H9 (cell line): ENCODE measurements at regions not wholly inside any gene's neighbourhood (a gene's known extent, or its start where the extent isn't known, plus 50 kb on each side); places are given as distances from the start of the nearest gene placed in this dataset.
"Not testable (repeated sequence)": the region's sequence is repeated elsewhere in the genome, so short reads cannot be mapped to it uniquely, and the experiment has no call there.

Experiments
- DNase-seq: peaks from one replicate; pipeline ENCODE4 v3.0.0-alpha.2; 2017
- H2AFZ ChIP-seq: one replicate; pipeline ENCODE4 v1.6.1; 2013; ENCODE audit warnings: mild to moderate bottlenecking, low read length, control low read depth, moderate library complexity
- H2AK5ac ChIP-seq: 2 replicates; pipeline ENCODE4 v1.6.1; 2013; ENCODE audit warnings: low read length, control low read depth, mixed read lengths; ENCODE audit not compliant: insufficient read length
- H2BK120ac ChIP-seq: one replicate; pipeline ENCODE4 v1.6.1; 2013; ENCODE audit warnings: low read depth, mild to moderate bottlenecking, low read length, control low read depth, inconsistent platforms; ENCODE audit not compliant: poor library complexity, severe bottlenecking
- H2BK12ac ChIP-seq: 2 replicates; pipeline ENCODE4 v1.6.1; 2013; ENCODE audit warnings: low read length, control low read depth, mixed read lengths, low read depth; ENCODE audit not compliant: insufficient read length
- H2BK15ac ChIP-seq: 2 replicates; pipeline ENCODE4 v1.6.1; 2013; ENCODE audit warnings: low read depth, low read length, control low read depth
- H2BK20ac ChIP-seq: one replicate; pipeline ENCODE4 v1.6.1; 2013; ENCODE audit warnings: low read depth, mild to moderate bottlenecking, low read length, control low read depth, inconsistent platforms; ENCODE audit not compliant: poor library complexity, severe bottlenecking
- H2BK5ac ChIP-seq: 2 replicates; pipeline ENCODE4 v1.6.1; 2013; ENCODE audit warnings: low read length, control low read depth, mixed read lengths; ENCODE audit not compliant: insufficient read length
- H3K14ac ChIP-seq: 2 replicates; pipeline ENCODE4 v1.6.1; 2013; ENCODE audit warnings: low read length, control low read depth; ENCODE audit not compliant: insufficient read depth
- H3K18ac ChIP-seq: 2 replicates; pipeline ENCODE4 v1.6.1; 2013; ENCODE audit warnings: low read depth, mild to moderate bottlenecking, mixed read lengths, low read length, control low read depth; ENCODE audit not compliant: insufficient read length
- H3K23ac ChIP-seq: 2 replicates; pipeline ENCODE4 v1.6.1; 2013; ENCODE audit warnings: low read length, control low read depth, mixed read lengths, low read depth; ENCODE audit not compliant: insufficient read length
- H3K23me2 ChIP-seq: 2 replicates; pipeline ENCODE4 v1.6.1; 2013; ENCODE audit warnings: low read depth, mild to moderate bottlenecking, mixed read lengths, low read length, control low read depth; ENCODE audit not compliant: insufficient read length, poor library complexity, severe bottlenecking
- H3K27ac ChIP-seq: 2 replicates; pipeline ENCODE4 v1.5.1; 2013; ENCODE audit warnings: low read length, control low read depth, mixed read lengths, low read depth; ENCODE audit not compliant: insufficient read length
- H3K27me3 ChIP-seq: 2 replicates; pipeline ENCODE4 v1.6.1; 2013; ENCODE audit warnings: low read length, control low read depth, inconsistent platforms; ENCODE audit not compliant: insufficient read depth
- H3K4ac ChIP-seq: 2 replicates; pipeline ENCODE4 v1.6.1; 2013; ENCODE audit warnings: low read depth, mild to moderate bottlenecking, control low read depth, inconsistent platforms, low read length, moderate library complexity
- H3K4me1 ChIP-seq: 2 replicates; pipeline ENCODE4 v1.6.1; 2013; ENCODE audit warnings: low read length, control low read depth, inconsistent platforms; ENCODE audit not compliant: insufficient read depth
- H3K4me2 ChIP-seq: 2 replicates; pipeline ENCODE4 v1.6.1; 2013; ENCODE audit warnings: low read length, control low read depth, mixed read lengths; ENCODE audit not compliant: insufficient read length, insufficient read depth
- H3K56ac ChIP-seq: 2 replicates; pipeline ENCODE4 v1.6.1; 2013; ENCODE audit warnings: low read depth, mild to moderate bottlenecking, mixed read lengths, low read length, control low read depth; ENCODE audit not compliant: insufficient read length
- H3K79me1 ChIP-seq: 2 replicates; pipeline ENCODE4 v1.6.1; 2013; ENCODE audit warnings: low read depth, mild to moderate bottlenecking, moderate library complexity, low read length, control low read depth, inconsistent platforms; ENCODE audit not compliant: insufficient read depth, poor library complexity, severe bottlenecking
- H3K79me2 ChIP-seq: 2 replicates; pipeline ENCODE4 v1.6.1; 2013; ENCODE audit warnings: low read length, control low read depth, inconsistent platforms; ENCODE audit not compliant: insufficient read depth
- H3K9ac ChIP-seq: 2 replicates; pipeline ENCODE4 v1.6.1; 2013; ENCODE audit warnings: low read length, control low read depth, mixed read lengths; ENCODE audit not compliant: insufficient read length; ENCODE audit errors: extremely low read depth
- H3K9me3 ChIP-seq: one replicate; pipeline ENCODE4 v1.6.1; 2013; ENCODE audit warnings: low read depth, low read length, inconsistent platforms; ENCODE audit not compliant: control insufficient read depth
- H3T11ph ChIP-seq: one replicate; pipeline ENCODE4 v1.6.1; 2013; ENCODE audit warnings: mild to moderate bottlenecking, low read length, control low read depth, inconsistent platforms
- H4K20me1 ChIP-seq: one replicate; pipeline ENCODE4 v1.6.1; 2013; ENCODE audit not compliant: control insufficient read depth, insufficient read length, insufficient read depth
- H4K5ac ChIP-seq: 2 replicates; pipeline ENCODE4 v1.6.1; 2013; ENCODE audit warnings: low read depth, mild to moderate bottlenecking, mixed read lengths, low read length, control low read depth; ENCODE audit not compliant: insufficient read length
- H4K8ac ChIP-seq: replicated peaks from 2 replicates; pipeline ENCODE4 v1.6.1; 2013; ENCODE audit warnings: low read length, control low read depth, mixed read lengths, low read depth; ENCODE audit not compliant: insufficient read length
- H4K91ac ChIP-seq: 2 replicates; pipeline ENCODE4 v1.6.1; 2013; ENCODE audit warnings: low read depth, mild to moderate bottlenecking, moderate library complexity, mixed read lengths, low read length, control low read depth; ENCODE audit not compliant: insufficient read length
- H3K27ac Mint-ChIP-seq, 3 experiments: 2 replicates in 2 of 3; 3 replicates in 1 of 3; pipeline ENCODE4 v1.8.0; 2020 to 2021; ENCODE audit warnings: mixed read lengths in 3 of 3, mild to moderate bottlenecking in 1 of 3, moderate library complexity in 1 of 3
- H3K27me3 Mint-ChIP-seq: 2 replicates; pipeline ENCODE4 v1.8.0; 2021; ENCODE audit warnings: low read depth, mild to moderate bottlenecking, moderate library complexity, mixed read lengths
- H3K36me3 Mint-ChIP-seq, 3 experiments: 2 replicates in 2 of 3; 3 replicates in 1 of 3; pipeline ENCODE4 v1.8.0; 2020 to 2021; ENCODE audit warnings: low read depth in 3 of 3, mixed read lengths in 3 of 3; ENCODE audit not compliant: insufficient read depth in 1 of 3
- H3K4me1 Mint-ChIP-seq, 2 experiments: 2 replicates each; pipeline ENCODE4 v1.8.0; 2020; ENCODE audit warnings: mixed read lengths in 2 of 2
- H3K4me3 Mint-ChIP-seq, 2 experiments: 2 replicates in 1 of 2; 3 replicates in 1 of 2; pipeline ENCODE4 v1.8.0; 2020 to 2021; ENCODE audit warnings: mild to moderate bottlenecking in 2 of 2, mixed read lengths in 2 of 2, moderate library complexity in 1 of 2
- H3K9me3 Mint-ChIP-seq, 2 experiments: 2 replicates in 1 of 2; 3 replicates in 1 of 2; pipeline ENCODE4 v1.8.0; 2020; ENCODE audit warnings: mild to moderate bottlenecking in 2 of 2, mixed read lengths in 2 of 2, moderate library complexity in 1 of 2

- not testable (repeated sequence) for H3K27ac Mint-ChIP-seq, H4K20me1 ChIP-seq, H3K4ac ChIP-seq, H3K9ac ChIP-seq, H3K27me3 ChIP-seq, H3T11ph ChIP-seq, H3K27me3 Mint-ChIP-seq, H2BK20ac ChIP-seq, H3K4me1 Mint-ChIP-seq, H3K18ac ChIP-seq, H3K14ac ChIP-seq, H2BK120ac ChIP-seq, H3K4me1 ChIP-seq, H3K23me2 ChIP-seq, H4K5ac ChIP-seq, H3K79me2 ChIP-seq, H3K9me3 ChIP-seq, H4K91ac ChIP-seq, H2AFZ ChIP-seq, H2AK5ac ChIP-seq, H2BK12ac ChIP-seq, H4K8ac ChIP-seq, H3K79me1 ChIP-seq, H3K56ac ChIP-seq, H2BK15ac ChIP-seq, DNase-seq, H3K4me2 ChIP-seq, H3K4me3 Mint-ChIP-seq, H3K27ac ChIP-seq, H3K23ac ChIP-seq, H2BK5ac ChIP-seq
- H3K9me3 Mint-ChIP-seq: peaks cover 19 to 33% of the 10 kb centered on the region in 2 experiments
- H3K36me3 Mint-ChIP-seq: peaks cover 16 to 43% (median 17%) of the 10 kb centered on the region in 3 experiments
Measured at GRCh38 chr5:89779734-89780133, 629.8 kb downstream of the CETN3 start.
